ENCODE measurements at regions not wholly inside any gene's neighbourhood (a gene's known extent, or its start where the extent isn't known, plus 50 kb on each side); places are given as distances from the start of the nearest gene placed in this dataset.

- TF ChIP-seq CTCF (IDR thresholded peaks at IDR 0.05; ENCODE audit: insufficient read depth, low read depth, low read length, missing control alignments), result no peak
- H3K4me3 ChIP-seq (ENCODE audit: low read length), result no peak overlapping the region
- no peak for DNase-seq (ENCODE audit: low read depth)
These were observed 244.8 kb downstream of the ACTR3B start for GRCh38 chr7:153004341-153004740.

GRCh38 chr7:153005750-153006435, 246.3 kb downstream of the ACTR3B start:
- no peak for DNase-seq (ENCODE audit: low read depth)
- no peak overlapping the region for H3K4me3 ChIP-seq (ENCODE audit: low read length)
- TF ChIP-seq CTCF (IDR thresholded peaks at IDR 0.05; ENCODE audit: insufficient read depth, low read depth, low read length, missing control alignments), result no peak

- no peak for DNase-seq (ENCODE audit: low read depth)
- no peak for TF ChIP-seq CTCF (IDR thresholded peaks at IDR 0.05; ENCODE audit: insufficient read depth, low read depth, low read length, missing control alignments)
These were observed 246.9 kb downstream of the ACTR3B start for GRCh38 chr7:153006452-153006851.

GRCh38 chr7:153006911-153007310, 247.4 kb downstream of the ACTR3B start:
- DNase-seq (ENCODE audit: low read depth), result no peak
- TF ChIP-seq CTCF (IDR thresholded peaks at IDR 0.05; ENCODE audit: insufficient read depth, low read depth, low read length, missing control alignments), result no peak
- no peak overlapping the region for H3K4me3 ChIP-seq (ENCODE audit: low read length)

More at GRCh38 chr7:153006452-153006851, 246.9 kb downstream of the ACTR3B start:
- H3K4me3 ChIP-seq (ENCODE audit: low read length), result no peak overlapping the region

GRCh38 chr7:153010416-153010815, 250.9 kb downstream of the ACTR3B start:
- no peak for TF ChIP-seq CTCF (IDR thresholded peaks at IDR 0.05; ENCODE audit: insufficient read depth, low read depth, low read length, missing control alignments)
- no peak overlapping the region for H3K4me3 ChIP-seq (ENCODE audit: low read length)
- DNase-seq (ENCODE audit: low read depth), result no peak

GRCh38 chr7:153012203-153012602, 252.7 kb downstream of the ACTR3B start:
- H3K4me3 ChIP-seq (ENCODE audit: low read length), result no peak overlapping the region
- DNase-seq (ENCODE audit: low read depth), result no peak
- no peak for TF ChIP-seq CTCF (IDR thresholded peaks at IDR 0.05; ENCODE audit: insufficient read depth, low read depth, low read length, missing control alignments)

GRCh38 chr7:153017223-153017622, 257.7 kb downstream of the ACTR3B start:
- H3K4me3 ChIP-seq (ENCODE audit: low read length), result no peak overlapping the region
- TF ChIP-seq CTCF (IDR thresholded peaks at IDR 0.05; ENCODE audit: insufficient read depth, low read depth, low read length, missing control alignments), result no peak
- no peak for DNase-seq (ENCODE audit: low read depth)

Measured in epithelial cell of esophagus (primary cell).